HG03108 (cell line): ENCODE measurements at regions not wholly inside any gene's neighbourhood (a gene's known extent, or its start where the extent isn't known, plus 50 kb on each side); places are given as distances from the start of the nearest gene placed in this dataset.
"Not testable (repeated sequence)": the region's sequence is repeated elsewhere in the genome, so short reads cannot be mapped to it uniquely, and the experiment has no call there.

Experiments
- ATAC-seq: cut with Tn5 transposase; IDR thresholded peaks from one replicate; pipeline ENCODE4 v1.9.1; 2021; ENCODE audit warnings: moderate library complexity; ENCODE audit not compliant: unreplicated experiment

DNA sequence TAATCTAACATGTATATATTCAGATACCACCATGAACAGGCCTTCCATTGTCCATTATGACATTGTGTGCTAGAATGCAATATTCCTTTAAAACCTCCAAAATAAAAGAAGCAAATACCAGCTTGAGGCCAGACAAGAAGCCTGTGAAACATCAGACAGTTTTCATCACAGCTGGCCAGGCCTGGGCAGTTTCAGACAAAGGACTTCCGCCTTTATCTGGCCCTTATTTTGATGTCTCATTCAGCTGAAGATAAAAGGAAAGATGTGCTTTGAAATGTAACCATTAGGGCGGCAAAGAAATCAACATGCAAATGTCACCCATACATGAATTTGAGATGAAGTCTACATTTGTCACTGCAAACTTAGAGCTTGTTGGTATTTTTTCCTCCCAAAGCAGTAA is 737.5 kb downstream of the KCNJ2 start:
- ATAC-seq = no peak

- no peak for ATAC-seq
These were observed 743.6 kb downstream of the KCNJ2 start for GRCh38 chr17:70912716-70913485.

- no peak for ATAC-seq
These were observed 747.1 kb downstream of the KCNJ2 start for GRCh38 chr17:70916469-70916868.

GRCh38 chr17:70919241-70919640 is 749.9 kb downstream of the KCNJ2 start:
- ATAC-seq = no peak

DNA sequence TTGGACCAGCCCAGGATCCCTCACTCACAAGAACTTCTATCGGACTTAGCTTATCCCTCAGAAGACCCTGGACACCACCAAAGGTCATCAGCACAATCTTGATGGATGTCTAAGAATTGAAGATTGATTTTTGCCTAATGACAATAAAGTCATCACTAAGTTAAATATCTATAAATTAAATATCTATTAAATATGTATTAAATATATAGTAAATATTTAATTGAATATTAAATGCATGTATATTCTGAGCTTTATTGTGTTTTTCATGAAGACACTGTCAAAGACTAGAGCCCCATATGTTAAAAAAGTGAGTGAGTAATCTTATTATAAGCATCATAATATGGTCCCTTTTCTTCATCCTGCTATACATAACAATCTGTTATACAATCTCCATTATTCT is 751.1 kb downstream of the KCNJ2 start:
- ATAC-seq = no peak

DNA sequence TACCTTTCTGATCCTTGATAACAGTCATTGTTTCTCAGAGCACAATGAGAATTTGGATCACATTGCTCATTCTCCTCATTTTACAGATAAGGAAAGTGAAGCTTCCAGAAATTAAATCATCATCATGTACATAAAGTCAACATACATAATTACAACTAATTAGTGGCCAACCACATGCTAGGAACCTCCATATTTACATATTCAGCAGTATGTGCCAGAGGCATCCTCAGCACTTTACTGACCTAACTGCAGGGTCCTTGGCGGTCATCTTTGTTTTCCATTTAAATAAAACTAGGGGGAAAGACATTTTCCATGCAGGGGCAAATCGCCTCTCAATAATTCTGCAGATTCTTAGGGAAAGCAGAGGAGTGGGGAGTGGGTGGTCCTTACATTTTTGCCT is 752.9 kb downstream of the KCNJ2 start:
- ATAC-seq = no peak

DNA sequence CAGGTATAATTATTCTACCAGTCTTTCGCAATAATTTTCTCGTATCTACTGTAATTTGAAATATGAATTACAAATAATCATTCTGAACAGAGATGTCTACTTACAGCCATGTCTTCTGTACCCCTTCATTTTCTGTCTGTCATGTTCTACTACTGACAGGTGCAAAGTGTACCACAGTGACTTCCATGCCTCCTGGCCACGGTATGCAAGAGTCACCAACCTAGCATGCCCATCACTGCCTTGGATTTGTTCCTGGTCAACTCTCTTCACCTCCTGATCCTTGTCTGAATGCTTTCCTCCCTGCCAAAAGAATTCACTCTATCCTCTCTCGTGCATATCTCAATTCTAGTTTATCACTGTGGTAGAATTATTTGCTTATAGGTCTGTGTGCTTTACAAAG is 755.4 kb downstream of the KCNJ2 start:
- ATAC-seq = no peak

DNA sequence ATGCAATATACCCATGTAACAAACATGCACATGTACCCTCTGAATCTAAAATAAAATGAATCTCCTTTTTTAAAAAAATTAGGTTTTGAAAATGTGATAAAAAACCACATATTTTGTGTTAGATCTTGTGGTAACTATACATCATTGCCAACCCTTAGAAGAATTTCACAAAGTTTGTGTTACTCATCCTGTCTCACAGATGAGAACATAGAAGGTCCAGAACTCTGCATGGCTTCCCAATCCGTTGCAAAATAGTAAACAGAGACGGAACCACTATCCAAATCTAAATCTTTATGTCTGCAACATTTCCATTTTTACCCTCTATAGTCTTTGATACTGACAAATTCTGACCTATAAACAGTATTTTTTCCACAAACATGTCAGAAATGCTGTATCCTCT is 759.9 kb downstream of the KCNJ2 start:
- ATAC-seq = no peak

DNA sequence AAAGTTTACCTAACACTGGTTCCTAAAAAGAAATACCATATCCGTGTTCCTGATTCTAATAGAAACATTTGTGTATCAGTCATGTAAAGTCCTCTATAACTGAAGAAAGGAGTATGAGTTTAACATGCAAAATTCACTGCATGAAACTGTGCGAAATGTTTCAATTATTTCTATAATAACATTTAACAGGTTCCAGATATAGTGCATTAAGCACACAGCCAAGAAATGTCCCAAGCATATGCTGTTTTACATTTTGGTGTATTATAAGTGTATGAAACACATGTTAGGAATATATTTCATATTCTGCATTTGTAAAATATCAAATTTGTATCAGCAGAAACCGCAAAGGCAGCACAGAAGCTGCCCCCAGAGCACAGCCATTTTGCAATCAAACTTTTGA is 764.9 kb downstream of the KCNJ2 start:
- no peak for ATAC-seq

DNA sequence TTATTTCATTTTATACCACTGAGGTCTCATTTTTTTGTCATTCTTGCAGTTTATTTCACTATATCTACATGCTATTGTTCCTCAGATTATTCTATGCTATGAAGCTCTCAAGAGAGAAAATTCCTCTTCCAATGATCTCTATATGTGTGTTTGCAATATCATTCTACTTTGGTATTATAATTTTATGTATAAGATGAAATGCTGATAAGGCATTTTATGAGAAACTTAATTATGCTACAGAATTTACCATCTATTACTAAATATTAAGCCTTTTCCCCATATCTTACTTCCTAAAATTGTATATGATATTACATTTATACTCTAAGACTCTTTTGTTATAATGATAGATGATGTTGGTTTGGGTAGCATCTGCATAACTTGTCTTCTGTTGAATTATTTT is 765.5 kb downstream of the KCNJ2 start:
- ATAC-seq = no peak

DNA sequence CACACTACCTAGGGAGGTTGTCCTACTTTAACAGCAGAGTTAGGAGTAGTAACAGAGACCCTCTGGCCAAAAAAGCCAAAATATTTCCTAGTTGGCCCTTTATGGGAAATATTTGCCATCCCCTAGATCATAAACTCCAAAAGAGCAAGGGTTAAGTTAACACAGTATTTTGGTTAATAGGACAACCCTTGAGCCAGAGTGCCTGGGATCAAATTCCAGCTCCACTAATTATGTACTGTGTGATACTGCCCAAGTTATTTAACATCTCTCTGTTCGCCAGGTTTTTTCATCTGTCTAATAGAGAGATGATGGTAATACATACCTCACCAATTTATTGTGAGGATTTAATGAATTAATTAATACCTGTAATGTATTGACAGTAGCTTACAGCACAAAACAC is 767.4 kb downstream of the KCNJ2 start:
- no peak for ATAC-seq

- no peak for ATAC-seq
These were observed 769.0 kb downstream of the KCNJ2 start for GRCh38 chr17:70938336-70938735.

GRCh38 chr17:70945386-70945785 is 776.1 kb downstream of the KCNJ2 start:
- ATAC-seq = no peak

DNA sequence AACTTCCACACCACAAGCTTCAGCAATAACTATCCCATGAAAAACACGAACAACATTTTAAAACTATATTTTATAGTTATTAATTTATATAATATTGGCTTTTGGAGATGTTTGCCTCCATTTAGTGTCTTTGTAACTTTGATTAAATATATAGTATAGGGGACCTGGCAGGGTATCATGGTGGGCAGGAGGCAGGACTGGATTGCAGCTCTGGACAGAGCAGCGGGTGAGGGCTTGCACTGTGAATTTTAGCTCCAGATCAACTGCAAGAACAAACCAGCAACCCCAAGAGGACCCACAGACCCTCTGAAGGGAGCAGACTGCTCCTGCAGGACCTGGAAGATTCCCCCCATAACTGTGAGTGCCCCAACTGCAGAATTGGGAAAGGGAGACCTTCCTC is 777.9 kb downstream of the KCNJ2 start:
- ATAC-seq = no peak

GRCh38 chr17:70947636-70948565 is 778.6 kb downstream of the KCNJ2 start:
- ATAC-seq = no peak

DNA sequence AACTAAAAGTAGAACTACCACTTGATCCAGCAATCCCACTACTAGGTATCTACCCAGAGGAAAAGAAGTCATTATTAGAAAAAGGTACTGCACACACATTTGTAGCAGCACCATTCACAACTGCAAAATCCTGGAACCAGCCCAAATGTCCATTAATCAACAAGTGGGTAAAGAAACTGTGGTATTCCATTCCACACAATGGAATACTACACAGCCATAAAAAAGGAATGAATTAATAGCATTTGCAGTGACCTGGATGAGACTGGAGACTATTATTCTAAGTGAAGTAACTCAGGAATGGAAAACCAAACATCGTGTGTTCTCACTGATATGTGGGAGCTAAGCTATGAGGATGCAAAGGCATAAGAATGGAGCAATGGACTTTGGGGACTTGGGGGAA is 783.8 kb downstream of the KCNJ2 start:
- ATAC-seq = not testable (repeated sequence)

DNA sequence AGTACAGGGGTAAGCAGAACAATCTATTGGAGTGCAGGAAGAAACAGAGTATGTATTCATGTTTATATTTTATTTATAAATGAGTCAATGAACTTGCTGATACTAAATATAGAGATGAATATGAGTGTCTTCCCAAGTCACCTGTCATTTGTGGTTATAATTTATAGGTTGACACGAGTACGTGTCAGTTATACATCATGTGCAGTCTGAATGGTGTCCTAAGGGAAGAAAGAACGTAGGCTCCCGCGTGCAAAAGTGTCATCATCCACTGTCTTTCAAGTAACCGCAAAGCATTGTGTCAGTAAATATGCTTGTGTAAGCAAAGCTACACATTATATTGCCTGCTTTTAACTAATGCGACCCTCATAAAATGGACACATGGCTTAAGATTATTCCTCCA is 786.1 kb downstream of the KCNJ2 start:
- ATAC-seq = no peak

DNA sequence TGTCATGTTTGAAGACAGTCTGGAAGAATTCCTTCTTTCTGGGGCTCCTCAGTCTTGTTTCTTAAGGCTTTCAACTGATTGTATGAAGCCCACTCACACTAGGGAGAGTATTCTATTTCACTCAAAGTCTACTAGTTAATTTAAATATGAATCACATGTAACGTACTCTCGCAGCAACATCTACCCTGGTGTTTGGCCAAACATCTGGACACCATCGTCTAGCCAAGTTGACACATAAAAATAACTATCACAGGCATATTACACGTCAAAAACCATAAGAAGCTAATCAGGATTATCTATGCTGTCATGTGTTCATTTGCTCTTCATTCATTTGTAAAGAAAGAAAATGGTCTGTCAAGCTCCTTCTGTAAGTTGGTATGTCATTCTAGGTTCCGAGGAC is 787.4 kb downstream of the KCNJ2 start:
- no peak for ATAC-seq

GRCh38 chr17:70961341-70961740 is 792.0 kb downstream of the KCNJ2 start:
- ATAC-seq = no peak

DNA sequence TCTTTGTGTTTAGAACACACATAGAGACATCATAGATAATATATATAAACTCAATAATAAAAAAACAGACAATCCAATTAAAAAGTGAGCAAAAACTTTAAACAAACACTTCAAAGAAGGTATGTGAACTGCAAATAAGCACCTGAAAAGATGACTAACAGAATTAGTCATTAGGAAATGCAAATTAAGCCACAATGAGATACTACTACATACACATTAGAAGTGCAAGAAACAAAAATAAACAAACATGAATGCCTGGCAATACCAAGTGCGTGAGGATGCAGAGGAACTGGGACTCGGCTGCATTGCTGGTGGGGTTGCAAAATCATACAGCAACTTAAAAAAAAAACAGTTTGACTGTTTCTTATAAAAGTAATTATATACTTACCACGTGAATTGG is 799.0 kb downstream of the KCNJ2 start:
- ATAC-seq = no peak

- ATAC-seq = no peak
These were observed 800.2 kb downstream of the KCNJ2 start for GRCh38 chr17:70969521-70970034.

GRCh38 chr17:70976447-70976846 is 807.1 kb downstream of the KCNJ2 start:
- ATAC-seq = no peak
